ENCODE measurements at regions not wholly inside any gene's neighbourhood (a gene's known extent, or its start where the extent isn't known, plus 50 kb on each side); places are given as distances from the start of the nearest gene placed in this dataset.

DNA sequence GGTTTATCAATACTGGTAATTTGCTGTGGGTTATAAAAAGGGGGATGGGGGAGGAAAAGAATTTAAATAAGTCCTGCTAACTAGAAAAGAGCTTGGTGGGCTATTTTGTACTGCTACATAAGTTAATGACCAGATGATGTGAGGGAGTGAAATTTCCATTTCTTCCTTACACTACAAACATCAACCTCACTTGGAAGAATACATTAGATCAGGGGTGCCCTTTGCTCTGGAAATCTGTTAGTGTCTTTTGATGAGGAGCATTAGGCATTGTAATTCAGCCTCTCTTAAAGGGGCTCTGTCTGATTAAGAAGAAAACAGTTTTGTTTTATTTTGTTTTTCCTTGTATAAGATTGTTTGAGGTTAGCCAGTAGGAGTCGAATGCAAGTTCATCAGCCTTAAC lies 576.4 kb upstream of the TBL1XR1 start:
- TF ChIP-seq CTCF (IDR thresholded peaks at IDR 0.05; ENCODE audit: low read depth, low read length, missing control alignments), result no peak
- no peak for DNase-seq (ENCODE audit: low read depth)
- H3K4me3 ChIP-seq (ENCODE audit: low read depth, low read length), result no peak overlapping the region

- no peak for DNase-seq (ENCODE audit: low read depth)
- no peak overlapping the region for H3K4me3 ChIP-seq (ENCODE audit: low read depth, low read length)
- no peak for TF ChIP-seq CTCF (IDR thresholded peaks at IDR 0.05; ENCODE audit: low read depth, low read length, missing control alignments)
Observed at GRCh38 chr3:177776661-177777101, 579.4 kb upstream of the TBL1XR1 start.

DNA sequence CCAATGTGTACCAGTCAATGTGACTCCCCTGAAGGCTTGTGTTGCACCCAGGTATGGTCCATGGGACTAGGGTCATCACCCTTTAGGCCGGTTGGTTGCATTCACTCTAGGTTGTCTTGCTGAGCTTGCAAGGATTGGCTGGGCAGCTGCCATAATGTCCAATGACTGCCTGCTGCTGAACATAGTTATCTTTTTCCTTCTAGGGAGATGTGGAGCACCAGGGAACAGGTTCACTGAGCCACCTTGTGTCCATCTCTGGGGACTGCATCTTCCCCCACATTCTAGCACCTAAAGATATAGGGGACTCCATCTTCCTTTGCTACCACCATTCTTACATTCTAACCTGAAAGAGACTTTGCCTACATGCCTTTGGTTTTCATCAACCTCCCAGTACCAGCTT lies 580.4 kb upstream of the TBL1XR1 start:
- DNase-seq (ENCODE audit: low read depth), result peak; percentile 25
- no peak overlapping the region for H3K4me3 ChIP-seq (ENCODE audit: low read depth, low read length)
- peak; percentile 90 for TF ChIP-seq CTCF (IDR thresholded peaks at IDR 0.05; ENCODE audit: low read depth, low read length, missing control alignments)

- TF ChIP-seq CTCF (IDR thresholded peaks at IDR 0.05; ENCODE audit: low read depth, low read length, missing control alignments), result no peak
- DNase-seq (ENCODE audit: low read depth), result no peak
- H3K4me3 ChIP-seq (ENCODE audit: low read depth, low read length), result no peak overlapping the region
Observed at GRCh38 chr3:177778633-177779032, 581.4 kb upstream of the TBL1XR1 start.

DNA sequence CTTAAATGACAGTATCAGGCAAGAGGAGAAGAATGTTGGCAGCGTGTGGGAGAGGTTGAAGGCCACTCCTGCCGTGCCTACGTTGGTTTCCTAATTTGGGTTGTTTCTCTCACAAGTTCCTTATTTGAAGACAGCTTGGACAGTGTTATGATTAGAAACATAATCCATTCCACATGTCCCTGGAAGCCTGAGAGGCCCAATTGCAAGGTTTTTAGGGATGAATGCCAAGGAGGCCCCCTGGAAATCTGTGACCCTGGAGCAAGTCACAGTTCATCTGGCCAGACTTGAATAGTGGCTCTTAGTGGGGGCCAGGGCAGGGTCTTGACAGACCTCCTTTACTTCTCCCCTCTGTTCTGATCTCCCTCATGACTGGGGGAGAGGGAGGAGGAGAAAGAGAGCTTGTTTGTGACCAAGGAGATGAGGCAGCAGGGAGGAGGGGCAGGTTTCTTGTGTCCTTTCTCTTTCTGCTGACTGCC lies 584.4 kb upstream of the TBL1XR1 start:
- no peak for DNase-seq (ENCODE audit: low read depth)
- TF ChIP-seq CTCF (IDR thresholded peaks at IDR 0.05; ENCODE audit: low read depth, low read length, missing control alignments), result no peak
- H3K4me3 ChIP-seq (ENCODE audit: low read depth, low read length), result no peak overlapping the region

GRCh38 chr3:177783338-177783737 lies 586.1 kb upstream of the TBL1XR1 start:
- H3K4me3 ChIP-seq (ENCODE audit: low read depth, low read length), result no peak overlapping the region
- TF ChIP-seq CTCF (IDR thresholded peaks at IDR 0.05; ENCODE audit: low read depth, low read length, missing control alignments), result no peak
- DNase-seq (ENCODE audit: low read depth), result no peak

DNA sequence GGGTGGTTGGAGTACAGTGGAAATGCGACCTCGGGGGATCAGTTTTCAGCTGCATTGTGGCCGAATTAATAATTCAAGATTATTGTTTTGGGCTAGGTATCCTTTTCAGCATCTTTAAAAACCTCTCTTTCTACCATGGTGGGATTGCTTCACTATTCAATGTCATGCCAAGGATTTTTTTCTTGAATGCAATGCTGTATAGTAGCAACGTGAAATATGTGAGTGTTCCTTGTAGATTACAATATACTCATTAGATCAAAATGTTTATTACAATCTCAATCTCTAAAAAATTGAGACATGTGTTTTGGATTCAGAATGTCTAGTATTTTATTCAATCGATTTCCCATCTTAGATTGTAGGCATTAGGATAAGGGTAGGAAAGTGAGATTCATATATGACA lies 586.5 kb upstream of the TBL1XR1 start:
- no peak for TF ChIP-seq CTCF (IDR thresholded peaks at IDR 0.05; ENCODE audit: low read depth, low read length, missing control alignments)
- no peak for DNase-seq (ENCODE audit: low read depth)
- no peak overlapping the region for H3K4me3 ChIP-seq (ENCODE audit: low read depth, low read length)

Data from GM12864 (cell line).